ENCODE measurements at regions not wholly inside any gene's neighbourhood (a gene's known extent, or its start where the extent isn't known, plus 50 kb on each side); places are given as distances from the start of the nearest gene placed in this dataset.

DNA sequence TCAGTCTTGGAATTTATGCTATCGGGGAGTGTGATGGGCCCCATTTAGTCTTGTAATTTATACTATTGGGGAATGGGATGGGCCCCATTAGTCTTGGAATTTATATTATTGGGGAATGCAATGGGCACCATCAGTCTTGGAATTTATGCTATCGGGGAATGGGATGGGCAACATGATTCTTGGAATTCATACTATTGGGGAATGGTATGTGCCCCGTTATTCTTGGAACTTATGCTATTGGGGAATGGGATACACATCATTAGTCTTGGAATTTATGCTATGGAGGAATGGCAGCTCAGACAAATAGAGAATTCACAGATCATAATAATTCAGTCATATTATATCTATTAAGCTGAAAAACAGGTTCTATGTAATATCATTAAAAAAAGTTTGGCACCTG lies 300.3 kb downstream of the SMOC2 start:
- Histone ChIP-seq H2BK15ac (replicated peaks; ENCODE audit: low read depth) (no peak overlapping the region), H4K8ac (ENCODE audit: low read depth, low read length) (no peak overlapping the region), H3K79me1 (ENCODE audit: low read length) (no peaks in the 10 kb centered on the region), H3K27me3 (ENCODE audit: insufficient read depth, low read length, poor library complexity) (no peaks in the 10 kb centered on the region), H3K36me3 (ENCODE audit: control insufficient read depth, insufficient read depth, low read length) (no peaks in the 10 kb centered on the region), H2BK120ac (ENCODE audit: low read depth, low read length) (no peak overlapping the region), H3K9ac (ENCODE audit: low read length) (no peak overlapping the region), H2BK5ac (ENCODE audit: low read length) (no peak overlapping the region), H3K79me2 (ENCODE audit: control insufficient read depth, insufficient read depth, low read length) (no peaks in the 10 kb centered on the region), H3K4me2 (ENCODE audit: low read length) (no peak overlapping the region), H3K4me3 (ENCODE audit: low read length) (no peak overlapping the region), H2AK5ac (ENCODE audit: low read length) (no peak overlapping the region), H3K4me1 (ENCODE audit: control insufficient read depth, low read depth, low read length) (no peaks in the 10 kb centered on the region), H3K23ac (ENCODE audit: low read length) (no peak overlapping the region), H4K5ac (ENCODE audit: low read length) (no peak overlapping the region), H3K56ac (ENCODE audit: low read length) (no peak overlapping the region), H3K18ac (ENCODE audit: low read length) (no peak overlapping the region), H3K4ac (ENCODE audit: low read depth, low read length) (no peak overlapping the region), H3K27ac (ENCODE audit: low read depth, low read length) (no peak overlapping the region)
- no peak for DNase-seq
- no CpG with 5 or more reads among the region's 3 CpGs for WGBS (ENCODE audit: extremely low coverage, insufficient coverage, low lambda C conversion rate)

DNA sequence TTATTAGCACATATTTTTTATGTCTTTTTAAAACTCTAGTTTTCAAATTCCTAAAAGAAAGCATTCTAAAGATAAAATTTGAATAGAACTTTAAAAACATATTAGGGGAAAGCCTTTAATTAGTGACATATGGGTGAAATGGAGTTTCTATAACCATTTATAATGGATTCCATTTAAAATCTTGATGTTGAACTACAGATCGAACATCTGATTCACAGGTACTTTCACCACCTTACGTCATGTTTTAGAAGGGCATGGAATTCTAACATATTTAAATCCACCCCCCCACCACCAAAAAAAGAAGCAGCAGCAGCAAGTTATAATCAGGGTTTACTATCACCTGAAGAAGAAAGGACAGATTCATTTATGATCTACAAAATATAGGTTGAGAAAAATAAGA lies 298.4 kb downstream of the SMOC2 start:
- no peaks in the 10 kb centered on the region for H3K79me2 ChIP-seq (ENCODE audit: control insufficient read depth, insufficient read depth, low read length)
- no peak overlapping the region for H3K18ac ChIP-seq (ENCODE audit: low read length)
- no peak overlapping the region for H3K4me3 ChIP-seq (ENCODE audit: low read length)
- no peak overlapping the region for H4K5ac ChIP-seq (ENCODE audit: low read length)
- H2BK120ac ChIP-seq (ENCODE audit: low read depth, low read length): no peak overlapping the region
- no peak overlapping the region for H2BK15ac ChIP-seq (replicated peaks; ENCODE audit: low read depth)
- DNase-seq: no peak
- no peak overlapping the region for H2AK5ac ChIP-seq (ENCODE audit: low read length)
- H3K4me1 ChIP-seq (ENCODE audit: control insufficient read depth, low read depth, low read length): no peaks in the 10 kb centered on the region
- no peak overlapping the region for H3K56ac ChIP-seq (ENCODE audit: low read length)
- H4K8ac ChIP-seq (ENCODE audit: low read depth, low read length): no peak overlapping the region
- H3K27me3 ChIP-seq (ENCODE audit: insufficient read depth, low read length, poor library complexity): no peaks in the 10 kb centered on the region
- no peak overlapping the region for H3K4ac ChIP-seq (ENCODE audit: low read depth, low read length)
- no CpG with 5 or more reads among the region's 2 CpGs for WGBS (ENCODE audit: extremely low coverage, insufficient coverage, low lambda C conversion rate)
- H3K27ac ChIP-seq (ENCODE audit: low read depth, low read length): no peak overlapping the region
- H3K36me3 ChIP-seq (ENCODE audit: control insufficient read depth, insufficient read depth, low read length): no peaks in the 10 kb centered on the region
- no peak overlapping the region for H2BK5ac ChIP-seq (ENCODE audit: low read length)
- no peak overlapping the region for H3K9ac ChIP-seq (ENCODE audit: low read length)
- H3K4me2 ChIP-seq (ENCODE audit: low read length): no peak overlapping the region
- H3K23ac ChIP-seq (ENCODE audit: low read length): no peak overlapping the region
- H3K79me1 ChIP-seq (ENCODE audit: low read length): no peaks in the 10 kb centered on the region

DNA sequence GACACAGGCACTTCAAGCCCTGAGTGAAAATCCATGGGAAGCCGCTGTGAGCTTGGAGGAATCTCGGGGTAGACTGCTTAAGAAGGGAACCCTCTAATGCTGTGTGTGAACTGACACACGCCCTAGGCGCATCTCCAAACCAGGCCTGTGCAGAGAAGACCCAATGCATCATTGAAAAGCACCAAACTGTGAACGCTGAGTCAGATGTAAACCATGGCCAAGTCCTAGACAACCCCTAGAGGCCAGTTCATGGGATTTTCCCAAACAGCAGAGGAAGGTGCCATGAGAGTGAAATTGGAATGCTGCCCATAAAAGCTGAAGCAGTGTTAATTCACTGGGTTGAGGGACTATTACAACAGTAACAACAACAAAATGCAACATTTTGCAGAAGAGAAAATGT lies 296.5 kb downstream of the SMOC2 start:
- Histone ChIP-seq H3K4ac (ENCODE audit: low read depth, low read length) (no peak overlapping the region), H3K4me1 (ENCODE audit: control insufficient read depth, low read depth, low read length) (no peaks in the 10 kb centered on the region), H4K5ac (ENCODE audit: low read length) (no peak overlapping the region), H3K23ac (ENCODE audit: low read length) (no peak overlapping the region), H3K27ac (ENCODE audit: low read depth, low read length) (no peak overlapping the region), H3K4me2 (ENCODE audit: low read length) (no peak overlapping the region), H2BK5ac (ENCODE audit: low read length) (no peak overlapping the region), H2AK5ac (ENCODE audit: low read length) (no peak overlapping the region), H3K4me3 (ENCODE audit: low read length) (no peak overlapping the region), H3K36me3 (ENCODE audit: control insufficient read depth, insufficient read depth, low read length) (no peaks in the 10 kb centered on the region), H3K18ac (ENCODE audit: low read length) (peak overlapping the region; percentile 14), H2BK120ac (ENCODE audit: low read depth, low read length) (no peak overlapping the region), H3K9ac (ENCODE audit: low read length) (no peak overlapping the region), H3K79me2 (ENCODE audit: control insufficient read depth, insufficient read depth, low read length) (no peaks in the 10 kb centered on the region), H3K79me1 (ENCODE audit: low read length) (no peaks in the 10 kb centered on the region), H2BK15ac (replicated peaks; ENCODE audit: low read depth) (no peak overlapping the region), H3K56ac (ENCODE audit: low read length) (no peak overlapping the region), H4K8ac (ENCODE audit: low read depth, low read length) (no peak overlapping the region), H3K27me3 (ENCODE audit: insufficient read depth, low read length, poor library complexity) (no peaks in the 10 kb centered on the region)
- no CpG with 5 or more reads among the region's 5 CpGs for WGBS (ENCODE audit: extremely low coverage, insufficient coverage, low lambda C conversion rate)
- DNase-seq: peak; percentile 49

GRCh38 chr6:168737014-168737413 lies 296.0 kb downstream of the SMOC2 start:
- Histone ChIP-seq H2BK15ac (replicated peaks; ENCODE audit: low read depth) (no peak overlapping the region), H4K5ac (ENCODE audit: low read length) (no peak overlapping the region), H3K56ac (ENCODE audit: low read length) (no peak overlapping the region), H4K8ac (ENCODE audit: low read depth, low read length) (no peak overlapping the region), H3K27me3 (ENCODE audit: insufficient read depth, low read length, poor library complexity) (no peaks in the 10 kb centered on the region), H2BK5ac (ENCODE audit: low read length) (no peak overlapping the region), H3K18ac (ENCODE audit: low read length) (peak overlapping the region; percentile 14), H3K79me1 (ENCODE audit: low read length) (no peaks in the 10 kb centered on the region), H3K4ac (ENCODE audit: low read depth, low read length) (peak overlapping the region; percentile 43), H3K4me1 (ENCODE audit: control insufficient read depth, low read depth, low read length) (no peaks in the 10 kb centered on the region), H2BK120ac (ENCODE audit: low read depth, low read length) (no peak overlapping the region), H3K36me3 (ENCODE audit: control insufficient read depth, insufficient read depth, low read length) (no peaks in the 10 kb centered on the region), H3K27ac (ENCODE audit: low read depth, low read length) (no peak overlapping the region), H3K79me2 (ENCODE audit: control insufficient read depth, insufficient read depth, low read length) (no peaks in the 10 kb centered on the region), H3K9ac (ENCODE audit: low read length) (no peak overlapping the region), H3K4me2 (ENCODE audit: low read length) (no peak overlapping the region), H2AK5ac (ENCODE audit: low read length) (no peak overlapping the region), H3K23ac (ENCODE audit: low read length) (no peak overlapping the region), H3K4me3 (ENCODE audit: low read length) (no peak overlapping the region)
- no peak for DNase-seq
- WGBS (ENCODE audit: extremely low coverage, insufficient coverage, low lambda C conversion rate): no CpG with 5 or more reads among the region's 3 CpGs

DNA sequence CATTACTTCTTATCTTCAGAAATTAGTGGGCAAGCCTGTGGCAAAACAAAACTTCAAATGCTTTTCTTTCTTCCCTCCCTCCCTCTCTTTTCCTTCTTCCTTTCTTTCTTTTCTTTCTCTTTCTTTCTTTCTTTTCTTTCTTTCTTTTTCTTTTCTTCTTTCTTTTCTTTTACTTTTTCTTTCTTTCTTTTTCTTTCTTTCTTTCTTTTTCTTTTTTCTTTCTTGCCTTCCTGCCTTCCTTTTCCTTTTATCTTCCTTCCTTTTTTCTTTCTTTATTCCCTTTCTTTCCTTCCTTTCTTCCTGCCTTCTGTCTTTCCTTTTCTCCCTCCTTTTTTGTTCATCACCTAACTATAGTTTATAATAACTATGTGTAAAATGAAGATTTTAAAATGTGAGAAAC lies 295.1 kb downstream of the SMOC2 start:
- H2BK15ac ChIP-seq (replicated peaks; ENCODE audit: low read depth): no peak overlapping the region
- H3K27ac ChIP-seq (ENCODE audit: low read depth, low read length): no peak overlapping the region
- no peak overlapping the region for H2BK5ac ChIP-seq (ENCODE audit: low read length)
- no peak overlapping the region for H3K4me2 ChIP-seq (ENCODE audit: low read length)
- H3K4me1 ChIP-seq (ENCODE audit: control insufficient read depth, low read depth, low read length): no peaks in the 10 kb centered on the region
- H2AK5ac ChIP-seq (ENCODE audit: low read length): no peak overlapping the region
- no peaks in the 10 kb centered on the region for H3K27me3 ChIP-seq (ENCODE audit: insufficient read depth, low read length, poor library complexity)
- no peak overlapping the region for H3K9ac ChIP-seq (ENCODE audit: low read length)
- H3K18ac ChIP-seq (ENCODE audit: low read length): no peak overlapping the region
- no peak overlapping the region for H2BK120ac ChIP-seq (ENCODE audit: low read depth, low read length)
- no peak overlapping the region for H3K4me3 ChIP-seq (ENCODE audit: low read length)
- no peak overlapping the region for H4K8ac ChIP-seq (ENCODE audit: low read depth, low read length)
- DNase-seq: no peak
- H3K36me3 ChIP-seq (ENCODE audit: control insufficient read depth, insufficient read depth, low read length): no peaks in the 10 kb centered on the region
- no peaks in the 10 kb centered on the region for H3K79me2 ChIP-seq (ENCODE audit: control insufficient read depth, insufficient read depth, low read length)
- H3K23ac ChIP-seq (ENCODE audit: low read length): no peak overlapping the region
- no peaks in the 10 kb centered on the region for H3K79me1 ChIP-seq (ENCODE audit: low read length)
- H3K56ac ChIP-seq (ENCODE audit: low read length): no peak overlapping the region
- no peak overlapping the region for H3K4ac ChIP-seq (ENCODE audit: low read depth, low read length)
- no peak overlapping the region for H4K5ac ChIP-seq (ENCODE audit: low read length)

- H3K9ac ChIP-seq (ENCODE audit: low read length): no peak overlapping the region
- no peak overlapping the region for H3K56ac ChIP-seq (ENCODE audit: low read length)
- no peak overlapping the region for H3K18ac ChIP-seq (ENCODE audit: low read length)
- H3K79me1 ChIP-seq (ENCODE audit: low read length): no peaks in the 10 kb centered on the region
- H4K8ac ChIP-seq (ENCODE audit: low read depth, low read length): no peak overlapping the region
- H2AK5ac ChIP-seq (ENCODE audit: low read length): no peak overlapping the region
- no peak overlapping the region for H3K23ac ChIP-seq (ENCODE audit: low read length)
- no peak overlapping the region for H3K27ac ChIP-seq (ENCODE audit: low read depth, low read length)
- no peak overlapping the region for H2BK15ac ChIP-seq (replicated peaks; ENCODE audit: low read depth)
- no peaks in the 10 kb centered on the region for H3K36me3 ChIP-seq (ENCODE audit: control insufficient read depth, insufficient read depth, low read length)
- no peaks in the 10 kb centered on the region for H3K27me3 ChIP-seq (ENCODE audit: insufficient read depth, low read length, poor library complexity)
- H3K79me2 ChIP-seq (ENCODE audit: control insufficient read depth, insufficient read depth, low read length): no peaks in the 10 kb centered on the region
- no CpG with 5 or more reads among the region's 6 CpGs for WGBS (ENCODE audit: extremely low coverage, insufficient coverage, low lambda C conversion rate)
- no peak overlapping the region for H2BK5ac ChIP-seq (ENCODE audit: low read length)
- no peak overlapping the region for H3K4ac ChIP-seq (ENCODE audit: low read depth, low read length)
- H3K4me1 ChIP-seq (ENCODE audit: control insufficient read depth, low read depth, low read length): no peaks in the 10 kb centered on the region
- DNase-seq: no peak
- H2BK120ac ChIP-seq (ENCODE audit: low read depth, low read length): no peak overlapping the region
- no peak overlapping the region for H4K5ac ChIP-seq (ENCODE audit: low read length)
- no peak overlapping the region for H3K4me2 ChIP-seq (ENCODE audit: low read length)
- H3K4me3 ChIP-seq (ENCODE audit: low read length): no peak overlapping the region
Measured at GRCh38 chr6:168735268-168735949, 294.4 kb downstream of the SMOC2 start.
